ENCODE measurements at regions not wholly inside any gene's neighbourhood (a gene's known extent, or its start where the extent isn't known, plus 50 kb on each side); places are given as distances from the start of the nearest gene placed in this dataset.

DNA sequence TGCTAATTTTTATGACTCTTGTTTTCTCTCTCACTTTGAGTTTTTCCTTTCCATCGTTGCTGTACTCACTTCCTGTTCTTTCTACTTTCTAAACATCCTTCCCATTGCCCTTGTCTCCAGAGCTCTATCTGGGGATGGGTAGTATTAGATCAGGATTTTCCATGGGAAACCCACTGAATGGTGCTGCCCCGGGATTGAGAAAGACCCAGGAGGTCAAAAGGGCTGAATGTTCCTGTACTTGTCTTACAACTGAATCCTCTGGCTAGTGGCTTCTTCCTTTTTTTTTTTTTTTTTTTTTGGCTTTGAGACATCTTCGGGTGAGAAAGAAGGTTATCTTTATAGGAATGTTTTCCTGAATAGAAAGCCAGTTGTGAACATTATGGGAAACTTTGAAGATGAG, 364.8 kb upstream of the SLC14A2 start:
- H3K36me3 ChIP-seq (replicated peaks in 1 of 2; ENCODE audit: control extremely low read depth in 1 of 2, control insufficient read depth in 1 of 2, extremely low read depth in 1 of 2, insufficient read depth in 2 of 2, low read length in 1 of 2) = no peaks in the 10 kb centered on the region
- H3K27me3 ChIP-seq (replicated peaks in 1 of 4; ENCODE audit: control extremely low read depth in 1 of 4, control insufficient read depth in 3 of 4, insufficient read depth in 4 of 4, low read length in 3 of 4) = no peaks in the 10 kb centered on the region
- TF ChIP-seq CTCF (IDR thresholded peaks at IDR 0.05) (no peak), EZH2 (IDR thresholded peaks at IDR 0.05; ENCODE audit: borderline replicate concordance, insufficient read depth, low read depth, low read length, poor library complexity, severe bottlenecking) (no peak)
- Mint-ChIP-seq H3K4me3 (no peak overlapping the region), H3K27me3 (peaks cover 8% of the 10 kb centered on the region), H3K9me3 (ENCODE audit: insufficient read depth) (no peaks in the 10 kb centered on the region), H3K4me1 (no peaks in the 10 kb centered on the region), H3K27ac (no peak overlapping the region)
- H4K20me1 ChIP-seq (ENCODE audit: control insufficient read depth, insufficient read depth, low read length, poor library complexity, severe bottlenecking) = no peaks in the 10 kb centered on the region
- H3K9me3 ChIP-seq (ENCODE audit: control extremely low read depth in 1 of 3, control insufficient read depth in 2 of 3, insufficient read depth in 1 of 3, low read length in 2 of 3) = no peaks in the 10 kb centered on the region
- CTCF ChIA-PET = no interaction called here
- POLR2A ChIA-PET = no interaction called here
- no peak overlapping the region for H3K9ac ChIP-seq (ENCODE audit: low read length)
- no peaks in the 10 kb centered on the region for H3K79me2 ChIP-seq (ENCODE audit: control insufficient read depth, insufficient read depth, low read length)
- H2AFZ ChIP-seq (ENCODE audit: insufficient read depth, low read depth, low read length, poor library complexity, severe bottlenecking) = no peak overlapping the region
- H3K4me2 ChIP-seq (replicated peaks; ENCODE audit: low read depth, low read length, poor library complexity, severe bottlenecking) = no peak overlapping the region
- intact Hi-C loops (cut with micrococcal nuclease) = no loop called here
- ATAC-seq (ENCODE audit: low read depth) (no peak), DNase-seq (no peak)
- 100% methylated on average over 1 of the region's 3 CpGs for WGBS (ENCODE audit: insufficient coverage)
- no peak overlapping the region for H3K27ac ChIP-seq (ENCODE audit: low read length in 2 of 2)
- no peaks in the 10 kb centered on the region for H3K4me1 ChIP-seq (ENCODE audit: control insufficient read depth in 2 of 2, insufficient read depth in 2 of 2, low read length in 2 of 2)
- no peak overlapping the region for H3K4me3 ChIP-seq (ENCODE audit: control extremely low read depth in 1 of 5, extremely low read depth in 1 of 5, insufficient read depth in 1 of 5, low read depth in 2 of 5, low read length in 4 of 5)

DNA sequence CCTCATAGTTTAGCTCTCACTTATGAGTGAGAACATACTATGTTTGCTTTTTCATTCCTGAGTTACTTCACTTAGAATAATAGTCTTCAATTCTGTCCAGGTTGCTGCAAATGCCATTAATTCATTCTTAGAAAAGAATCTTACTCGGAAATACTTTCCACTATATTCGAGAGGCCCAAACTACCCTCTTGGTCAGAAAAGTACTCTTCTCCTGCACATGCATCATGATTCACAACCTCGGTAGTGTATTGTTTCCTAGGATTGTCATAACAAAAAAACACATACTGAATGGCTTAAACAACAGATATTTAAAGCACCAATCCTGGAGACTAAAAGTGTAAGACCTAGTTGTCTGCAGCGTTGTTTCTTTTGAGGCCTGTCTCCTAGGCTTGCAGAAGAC, 364.0 kb upstream of the SLC14A2 start:
- 71% methylated on average over 1 of the region's 4 CpGs for WGBS (ENCODE audit: insufficient coverage)
- H3K4me3 Mint-ChIP-seq = no peak overlapping the region
- peaks cover 9% of the 10 kb centered on the region for H3K27me3 Mint-ChIP-seq
- no peaks in the 10 kb centered on the region for H3K9me3 Mint-ChIP-seq (ENCODE audit: insufficient read depth)
- Histone ChIP-seq H3K9ac (ENCODE audit: low read length) (no peak overlapping the region), H4K20me1 (ENCODE audit: control insufficient read depth, insufficient read depth, low read length, poor library complexity, severe bottlenecking) (no peaks in the 10 kb centered on the region), H2AFZ (ENCODE audit: insufficient read depth, low read depth, low read length, poor library complexity, severe bottlenecking) (no peak overlapping the region), H3K27me3 (replicated peaks in 1 of 4; ENCODE audit: control extremely low read depth in 1 of 4, control insufficient read depth in 3 of 4, insufficient read depth in 4 of 4, low read length in 3 of 4) (no peaks in the 10 kb centered on the region), H3K27ac (ENCODE audit: low read length in 2 of 2) (no peak overlapping the region), H3K9me3 (ENCODE audit: control extremely low read depth in 1 of 3, control insufficient read depth in 2 of 3, insufficient read depth in 1 of 3, low read length in 2 of 3) (no peaks in the 10 kb centered on the region), H3K4me3 (ENCODE audit: control extremely low read depth in 1 of 5, extremely low read depth in 1 of 5, insufficient read depth in 1 of 5, low read depth in 2 of 5, low read length in 4 of 5) (no peak overlapping the region), H3K36me3 (replicated peaks in 1 of 2; ENCODE audit: control extremely low read depth in 1 of 2, control insufficient read depth in 1 of 2, extremely low read depth in 1 of 2, insufficient read depth in 2 of 2, low read length in 1 of 2) (no peaks in the 10 kb centered on the region), H3K79me2 (ENCODE audit: control insufficient read depth, insufficient read depth, low read length) (no peaks in the 10 kb centered on the region), H3K4me1 (ENCODE audit: control insufficient read depth in 2 of 2, insufficient read depth in 2 of 2, low read length in 2 of 2) (no peaks in the 10 kb centered on the region), H3K4me2 (replicated peaks; ENCODE audit: low read depth, low read length, poor library complexity, severe bottlenecking) (no peak overlapping the region)
- TF ChIP-seq EZH2 (IDR thresholded peaks at IDR 0.05; ENCODE audit: borderline replicate concordance, insufficient read depth, low read depth, low read length, poor library complexity, severe bottlenecking) (no peak), CTCF (IDR thresholded peaks at IDR 0.05) (no peak)
- no peak overlapping the region for H3K27ac Mint-ChIP-seq
- intact Hi-C loops (cut with micrococcal nuclease) = no loop called here
- no peak for DNase-seq
- no peak for ATAC-seq (ENCODE audit: low read depth)
- no peaks in the 10 kb centered on the region for H3K4me1 Mint-ChIP-seq
- ChIA-PET CTCF (no interaction called here), POLR2A (no interaction called here)
